CD4-positive, alpha-beta T cell treated with Interleukin-17A for 1 hour (primary cell): ENCODE measurements at regions not wholly inside any gene's neighbourhood (a gene's known extent, or its start where the extent isn't known, plus 50 kb on each side); places are given as distances from the start of the nearest gene placed in this dataset.
"Not testable (repeated sequence)": the region's sequence is repeated elsewhere in the genome, so short reads cannot be mapped to it uniquely, and the experiment has no call there.

ENCODE experiments used
- DNase-seq: peaks from one replicate; pipeline ENCODE4 v3.0.0-alpha.2; 2020

GRCh38 chr11:69869311-69869939, 50.2 kb upstream of the FGF3 start:
- DNase-seq: no peak

- no peak for DNase-seq
These were observed 51.5 kb upstream of the FGF3 start for GRCh38 chr11:69870766-69871165.

- no peak for DNase-seq
These were observed 54.2 kb upstream of the FGF3 start for GRCh38 chr11:69873166-69874077.

- DNase-seq: no peak
These were observed 55.2 kb upstream of the FGF3 start for GRCh38 chr11:69874178-69874983.

GRCh38 chr11:69874984-69875624, 55.9 kb upstream of the FGF3 start:
- DNase-seq: no peak

GRCh38 chr11:69876013-69876412, 56.8 kb upstream of the FGF3 start:
- DNase-seq: no peak

- no peak for DNase-seq
These were observed 58.0 kb upstream of the FGF3 start for GRCh38 chr11:69877235-69877634.

- not testable (repeated sequence) for DNase-seq
These were observed 58.5 kb upstream of the FGF3 start for GRCh38 chr11:69877704-69878103.

GRCh38 chr11:69878144-69878883, 59.1 kb upstream of the FGF3 start:
- no peak for DNase-seq

- DNase-seq: no peak
These were observed 59.9 kb upstream of the FGF3 start for GRCh38 chr11:69878927-69879728.

- no peak for DNase-seq
These were observed 60.5 kb upstream of the FGF3 start for GRCh38 chr11:69879729-69880005.

- no peak for DNase-seq
These were observed 61.0 kb upstream of the FGF3 start for GRCh38 chr11:69880041-69880825.

- DNase-seq: no peak
These were observed 61.7 kb upstream of the FGF3 start for GRCh38 chr11:69880826-69881445.

- DNase-seq: no peak
These were observed 62.5 kb upstream of the FGF3 start for GRCh38 chr11:69881467-69882269.

- DNase-seq: no peak
These were observed 63.0 kb upstream of the FGF3 start for GRCh38 chr11:69882270-69882608.

GRCh38 chr11:69883292-69884255, 64.4 kb upstream of the FGF3 start:
- DNase-seq: no peak

- no peak for DNase-seq
These were observed 65.1 kb upstream of the FGF3 start for GRCh38 chr11:69884286-69884685.

- no peak for DNase-seq
These were observed 65.5 kb upstream of the FGF3 start for GRCh38 chr11:69884751-69885150.
